ENCODE measurements at regions not wholly inside any gene's neighbourhood (a gene's known extent, or its start where the extent isn't known, plus 50 kb on each side); places are given as distances from the start of the nearest gene placed in this dataset.

DNA sequence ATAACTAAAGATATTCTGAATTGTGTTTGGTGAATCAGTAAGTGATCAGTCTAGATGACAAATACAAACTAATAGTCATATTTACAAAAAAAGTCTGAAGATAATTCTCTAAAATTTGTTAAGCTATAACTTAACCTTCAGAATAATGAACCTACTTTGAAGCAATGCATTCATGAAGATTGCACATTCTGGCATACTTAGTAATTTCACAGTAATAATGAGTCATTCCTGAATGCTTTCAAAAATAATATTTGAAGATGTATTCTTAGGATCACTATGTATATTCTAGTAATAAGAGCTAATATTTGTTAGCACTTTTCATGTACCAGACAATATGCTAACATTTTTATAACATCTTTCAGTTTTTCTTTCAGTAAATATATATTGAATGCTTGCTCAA, 756.7 kb upstream of the SLIT2 start:
- TF ChIP-seq, protein P1, sequence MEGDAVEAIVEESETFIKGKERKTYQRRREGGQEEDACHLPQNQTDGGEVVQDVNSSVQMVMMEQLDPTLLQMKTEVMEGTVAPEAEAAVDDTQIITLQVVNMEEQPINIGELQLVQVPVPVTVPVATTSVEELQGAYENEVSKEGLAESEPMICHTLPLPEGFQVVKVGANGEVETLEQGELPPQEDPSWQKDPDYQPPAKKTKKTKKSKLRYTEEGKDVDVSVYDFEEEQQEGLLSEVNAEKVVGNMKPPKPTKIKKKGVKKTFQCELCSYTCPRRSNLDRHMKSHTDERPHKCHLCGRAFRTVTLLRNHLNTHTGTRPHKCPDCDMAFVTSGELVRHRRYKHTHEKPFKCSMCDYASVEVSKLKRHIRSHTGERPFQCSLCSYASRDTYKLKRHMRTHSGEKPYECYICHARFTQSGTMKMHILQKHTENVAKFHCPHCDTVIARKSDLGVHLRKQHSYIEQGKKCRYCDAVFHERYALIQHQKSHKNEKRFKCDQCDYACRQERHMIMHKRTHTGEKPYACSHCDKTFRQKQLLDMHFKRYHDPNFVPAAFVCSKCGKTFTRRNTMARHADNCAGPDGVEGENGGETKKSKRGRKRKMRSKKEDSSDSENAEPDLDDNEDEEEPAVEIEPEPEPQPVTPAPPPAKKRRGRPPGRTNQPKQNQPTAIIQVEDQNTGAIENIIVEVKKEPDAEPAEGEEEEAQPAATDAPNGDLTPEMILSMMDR (IDR thresholded peaks at IDR 0.05): no peak
- TF ChIP-seq POLR2A (IDR thresholded peaks at IDR 0.05): no peak
